Fibroblast of skin of abdomen (primary cell): ENCODE measurements at regions not wholly inside any gene's neighbourhood (a gene's known extent, or its start where the extent isn't known, plus 50 kb on each side); places are given as distances from the start of the nearest gene placed in this dataset.
"Not testable (repeated sequence)": the region's sequence is repeated elsewhere in the genome, so short reads cannot be mapped to it uniquely, and the experiment has no call there.

ENCODE experiments used
- DNase-seq: peaks from one replicate; pipeline ENCODE4 v3.0.0-alpha.2; 2013

- no peak for DNase-seq
Measured at GRCh38 chr2:224109751-224110150, 70.7 kb upstream of the SERPINE2 start.

- DNase-seq: no peak
Measured at GRCh38 chr2:224106794-224107193, 67.7 kb upstream of the SERPINE2 start.

- no peak for DNase-seq
Measured at GRCh38 chr2:224104668-224105386, 65.7 kb upstream of the SERPINE2 start.

- no peak for DNase-seq
Measured at GRCh38 chr2:224103651-224104050, 64.6 kb upstream of the SERPINE2 start.

DNA sequence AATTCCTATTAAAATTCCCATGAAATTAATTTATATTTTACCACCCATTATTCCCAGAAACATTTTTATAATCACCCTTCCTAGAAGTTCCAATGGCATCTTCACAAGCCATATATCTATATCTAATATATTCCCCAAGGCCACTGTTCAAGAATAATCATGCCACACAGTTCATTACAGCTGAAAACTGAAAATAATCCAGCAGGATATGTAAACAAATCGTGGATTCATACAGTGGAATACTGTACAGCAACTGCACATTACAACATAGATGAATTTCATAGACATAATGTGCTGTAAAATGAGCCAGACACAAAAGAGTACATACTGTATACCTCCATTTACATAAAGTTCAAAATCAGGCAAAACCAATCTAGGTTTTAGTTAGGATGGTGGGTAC lies 63.9 kb upstream of the SERPINE2 start:
- no peak for DNase-seq

DNA sequence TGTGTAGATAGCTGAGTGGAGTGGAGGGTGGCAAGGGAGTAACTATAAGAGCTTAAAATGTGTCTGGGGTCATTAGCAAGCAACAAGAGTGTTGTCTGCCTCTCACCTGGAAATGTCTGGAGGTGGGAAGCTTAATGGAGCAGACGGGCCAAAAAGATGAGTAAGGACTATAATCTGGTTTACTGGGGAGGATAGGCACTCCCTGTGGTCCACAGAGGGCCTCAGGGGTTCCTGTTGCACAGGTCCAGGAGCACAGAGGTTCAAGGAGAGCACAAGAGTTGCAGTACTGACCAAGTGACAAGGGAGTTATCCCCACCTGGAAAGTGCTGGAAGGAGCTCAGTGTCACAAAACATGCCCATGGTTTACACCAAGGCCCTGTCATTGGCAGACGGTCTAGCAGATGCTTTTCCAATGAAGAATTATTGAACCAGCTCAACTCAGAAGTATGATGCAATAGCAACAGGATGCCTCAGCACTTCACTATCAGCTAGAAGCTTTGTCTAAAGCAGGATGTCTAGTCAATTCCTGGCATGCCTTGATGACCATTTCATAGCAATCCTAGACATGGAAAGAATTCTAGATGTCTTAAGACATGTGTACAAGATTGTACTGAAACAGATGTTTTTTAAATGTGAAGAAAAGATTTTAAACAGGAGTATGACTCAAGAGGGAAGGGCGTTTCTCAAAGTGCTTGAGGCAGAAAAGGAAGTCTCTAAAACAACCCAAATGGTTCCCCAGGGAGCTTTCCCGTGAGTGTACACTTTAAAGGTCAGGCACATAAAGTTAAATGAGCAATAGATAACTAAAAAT lies 62.9 kb upstream of the SERPINE2 start:
- peak; percentile 100 for DNase-seq

GRCh38 chr2:224099861-224100643 lies 61.0 kb upstream of the SERPINE2 start:
- no peak for DNase-seq

GRCh38 chr2:224098481-224099230 lies 59.6 kb upstream of the SERPINE2 start:
- DNase-seq: peak; percentile 32

- DNase-seq: peak; percentile 90
Measured at GRCh38 chr2:224094413-224094812, 55.3 kb upstream of the SERPINE2 start.

GRCh38 chr2:224091671-224092070 lies 52.6 kb upstream of the SERPINE2 start:
- DNase-seq: not testable (repeated sequence)

GRCh38 chr2:224089606-224090005 lies 50.5 kb upstream of the SERPINE2 start:
- DNase-seq: not testable (repeated sequence)
